ENCODE measurements at regions not wholly inside any gene's neighbourhood (a gene's known extent, or its start where the extent isn't known, plus 50 kb on each side); places are given as distances from the start of the nearest gene placed in this dataset.

- TF ChIP-seq CTCF (conservative IDR thresholded peaks at IDR 0.05 in 1 of 2, IDR thresholded peaks at IDR 0.05 in 1 of 2; ENCODE audit: low read depth in 1 of 2, low read length in 2 of 2) = no peak
- TF ChIP-seq EZH2 (IDR thresholded peaks at IDR 0.05; ENCODE audit: low read length, missing control alignments) = no peak
These were observed 368.9 kb downstream of the CSNK1G3 start for GRCh38 chr5:123880875-123881274.

All from fibroblast of lung (primary cell).